ENCODE measurements at regions not wholly inside any gene's neighbourhood (a gene's known extent, or its start where the extent isn't known, plus 50 kb on each side); places are given as distances from the start of the nearest gene placed in this dataset.

GRCh38 chr5:88450239-88450638 lies 181.6 kb upstream of the TMEM161B start:
- no peak overlapping the region for H2AFZ ChIP-seq (ENCODE audit: low read length)
- intact Hi-C loops (cut with micrococcal nuclease; ENCODE audit: unreplicated experiment), result no loop called here
- no peak overlapping the region for H3K4me2 ChIP-seq (ENCODE audit: low read length)
- TF ChIP-seq CTCF (conservative IDR thresholded peaks at IDR 0.05; ENCODE audit: low read length) (no peak), EZH2phosphoT487 (IDR thresholded peaks at IDR 0.05; ENCODE audit: borderline replicate concordance, low read depth, low read length) (no peak)
- no peak for DNase-seq (ENCODE audit: low spot score)
- BruUV-seq (replicated peaks), result no TSS peak
- H3K79me2 ChIP-seq (ENCODE audit: insufficient read depth, low read depth, low read length), result no peaks in the 10 kb centered on the region
- H3K4me1 ChIP-seq (ENCODE audit: insufficient read depth, low read length, poor library complexity, severe bottlenecking), result no peaks in the 10 kb centered on the region
- no peaks in the 10 kb centered on the region for H3K36me3 ChIP-seq (ENCODE audit: insufficient read depth, low read length)
- no peaks in the 10 kb centered on the region for H4K20me1 ChIP-seq (ENCODE audit: insufficient read depth, low read length)
- H3K27ac ChIP-seq (ENCODE audit: low read depth, low read length, poor library complexity, severe bottlenecking), result no peak overlapping the region
- H3K9me3 ChIP-seq (ENCODE audit: low read length), result no peaks in the 10 kb centered on the region
- no peaks in the 10 kb centered on the region for H3K9me2 ChIP-seq (ENCODE audit: insufficient read depth, low read length)
- no peak overlapping the region for H3K4me3 ChIP-seq (ENCODE audit: low read depth, low read length, poor library complexity, severe bottlenecking)
- ChIA-PET POLR2A (no interaction called here), CTCF (ENCODE audit: unreplicated experiment) (no interaction called here)

- Histone ChIP-seq H3K79me2 (ENCODE audit: insufficient read depth, low read depth, low read length) (no peaks in the 10 kb centered on the region), H3K27ac (ENCODE audit: low read depth, low read length, poor library complexity, severe bottlenecking) (no peak overlapping the region), H3K9me3 (ENCODE audit: low read length) (no peaks in the 10 kb centered on the region), H3K36me3 (ENCODE audit: insufficient read depth, low read length) (no peaks in the 10 kb centered on the region), H4K20me1 (ENCODE audit: insufficient read depth, low read length) (no peaks in the 10 kb centered on the region), H3K9me2 (ENCODE audit: insufficient read depth, low read length) (no peaks in the 10 kb centered on the region), H3K4me3 (ENCODE audit: low read depth, low read length, poor library complexity, severe bottlenecking) (no peak overlapping the region), H2AFZ (ENCODE audit: low read length) (no peak overlapping the region), H3K4me1 (ENCODE audit: insufficient read depth, low read length, poor library complexity, severe bottlenecking) (no peaks in the 10 kb centered on the region), H3K4me2 (ENCODE audit: low read length) (no peak overlapping the region)
- POLR2A ChIA-PET, result no interaction called here
- DNase-seq (ENCODE audit: low spot score), result no peak
- CTCF ChIA-PET (ENCODE audit: unreplicated experiment), result no interaction called here
- intact Hi-C loops (cut with micrococcal nuclease; ENCODE audit: unreplicated experiment), result no loop called here
- TF ChIP-seq EZH2phosphoT487 (IDR thresholded peaks at IDR 0.05; ENCODE audit: borderline replicate concordance, low read depth, low read length), result no peak
- TF ChIP-seq CTCF (conservative IDR thresholded peaks at IDR 0.05; ENCODE audit: low read length), result no peak
- no TSS peak for BruUV-seq (replicated peaks)
These were observed 169.4 kb upstream of the TMEM161B start for GRCh38 chr5:88438006-88438405.

GRCh38 chr5:88436290-88436689 lies 167.6 kb upstream of the TMEM161B start:
- Histone ChIP-seq H3K4me2 (ENCODE audit: low read length) (no peak overlapping the region), H3K4me3 (ENCODE audit: low read depth, low read length, poor library complexity, severe bottlenecking) (no peak overlapping the region), H3K27ac (ENCODE audit: low read depth, low read length, poor library complexity, severe bottlenecking) (no peak overlapping the region), H3K9me3 (ENCODE audit: low read length) (no peaks in the 10 kb centered on the region), H2AFZ (ENCODE audit: low read length) (no peak overlapping the region), H3K9me2 (ENCODE audit: insufficient read depth, low read length) (no peaks in the 10 kb centered on the region), H4K20me1 (ENCODE audit: insufficient read depth, low read length) (no peaks in the 10 kb centered on the region), H3K79me2 (ENCODE audit: insufficient read depth, low read depth, low read length) (no peaks in the 10 kb centered on the region), H3K36me3 (ENCODE audit: insufficient read depth, low read length) (no peaks in the 10 kb centered on the region), H3K4me1 (ENCODE audit: insufficient read depth, low read length, poor library complexity, severe bottlenecking) (no peaks in the 10 kb centered on the region)
- POLR2A ChIA-PET, result interaction anchor here (1.4 kb wide), 1 partner anchor 141 kb away, joined by 3 read pairs; no protein-coding TSS in a partner anchor
- CTCF ChIA-PET (ENCODE audit: unreplicated experiment), result no interaction called here
- no TSS peak for BruUV-seq (replicated peaks)
- intact Hi-C loops (cut with micrococcal nuclease; ENCODE audit: unreplicated experiment), result no loop called here
- DNase-seq (ENCODE audit: low spot score), result no peak
- no peak for TF ChIP-seq CTCF (conservative IDR thresholded peaks at IDR 0.05; ENCODE audit: low read length)
